Amygdala (tissue), 56 donors: ENCODE measurements at regions not wholly inside any gene's neighbourhood (a gene's known extent, or its start where the extent isn't known, plus 50 kb on each side); places are given as distances from the start of the nearest gene placed in this dataset.
"Not testable (repeated sequence)": the region's sequence is repeated elsewhere in the genome, so short reads cannot be mapped to it uniquely, and the experiment has no call there.

Source experiments
- DNase-seq, 56 donors: peaks; one replicate each; lab custom pipeline; 2025; lab: John Stamatoyannopoulos, UW

- not testable (repeated sequence) for DNase-seq
These were observed 194.6 kb downstream of the BCL2L11 start for GRCh38 chr2:111315188-111315917.

- not testable (repeated sequence) for DNase-seq
These were observed 195.6 kb downstream of the BCL2L11 start for GRCh38 chr2:111316221-111316741.

GRCh38 chr2:111316881-111317549, 196.3 kb downstream of the BCL2L11 start:
- DNase-seq, result not testable (repeated sequence)

GRCh38 chr2:111319552-111319951, 198.8 kb downstream of the BCL2L11 start:
- not testable (repeated sequence) for DNase-seq

- DNase-seq, result not testable (repeated sequence)
These were observed 199.6 kb downstream of the BCL2L11 start for GRCh38 chr2:111320264-111320663.

- not testable (repeated sequence) for DNase-seq
These were observed 200.3 kb downstream of the BCL2L11 start for GRCh38 chr2:111320965-111321364.

GRCh38 chr2:111323384-111323783, 202.7 kb downstream of the BCL2L11 start:
- not testable (repeated sequence) for DNase-seq

- not testable (repeated sequence) for DNase-seq
These were observed 207.0 kb downstream of the BCL2L11 start for GRCh38 chr2:111327726-111328125.

- not testable (repeated sequence) for DNase-seq
These were observed 208.6 kb downstream of the BCL2L11 start for GRCh38 chr2:111329309-111329708.

- DNase-seq, result not testable (repeated sequence)
These were observed 210.5 kb downstream of the BCL2L11 start for GRCh38 chr2:111331099-111331724.

- DNase-seq, result not testable (repeated sequence)
These were observed 214.7 kb downstream of the BCL2L11 start for GRCh38 chr2:111335220-111335907.

GRCh38 chr2:111338474-111338873, 217.8 kb downstream of the BCL2L11 start:
- not testable (repeated sequence) for DNase-seq

GRCh38 chr2:111339476-111339875, 218.8 kb downstream of the BCL2L11 start:
- DNase-seq, result not testable (repeated sequence)

- DNase-seq, result not testable (repeated sequence)
These were observed 223.9 kb downstream of the BCL2L11 start for GRCh38 chr2:111344590-111344989.

- DNase-seq, result not testable (repeated sequence)
These were observed 224.7 kb downstream of the BCL2L11 start for GRCh38 chr2:111345439-111345838.

GRCh38 chr2:111346018-111346930, 225.6 kb downstream of the BCL2L11 start:
- DNase-seq, result not testable (repeated sequence)

- DNase-seq, result not testable (repeated sequence)
These were observed 227.0 kb downstream of the BCL2L11 start for GRCh38 chr2:111347695-111348094.

- DNase-seq, result not testable (repeated sequence)
These were observed 227.6 kb downstream of the BCL2L11 start for GRCh38 chr2:111348316-111348715.
